Esophagus muscularis mucosa (tissue), 4 donors: ENCODE measurements at regions not wholly inside any gene's neighbourhood (a gene's known extent, or its start where the extent isn't known, plus 50 kb on each side); places are given as distances from the start of the nearest gene placed in this dataset.

Experiments
- DNase-seq: peaks from one replicate; pipeline ENCODE4 v3.0.0-alpha.2; 2017; ENCODE audit errors: extremely low spot score
- H3K27ac ChIP-seq, 4 donors: fragments of 200-600 bp; sonication (generic); replicated peaks in 1 of 4; 1 replicate in 3 of 4; 2 replicates in 1 of 4; pipeline ENCODE4 v1.5.1; 2016 to 2019; ENCODE audit warnings: mild to moderate bottlenecking in 1 of 4
- H3K27me3 ChIP-seq, 4 donors: fragments of 200-600 bp; sonication (generic); one replicate each; pipeline versions ENCODE4 v1.5.1 to v1.6.0; 2016 to 2019
- H3K36me3 ChIP-seq, 4 donors: fragments of 200-600 bp; sonication (generic); one replicate each; pipeline ENCODE4 v1.5.1; 2016 to 2019
- H3K4me1 ChIP-seq, 4 donors: fragments of 200-600 bp; sonication (generic); one replicate each; pipeline ENCODE4 v1.5.1; 2016 to 2019
- H3K4me3 ChIP-seq, 4 donors: fragments of 200-600 bp; sonication (generic); 1 replicate in 2 of 4; 2 replicates in 2 of 4; pipeline ENCODE4 v1.5.1; 2016 to 2019; ENCODE audit warnings: mild to moderate bottlenecking in 4 of 4, moderate library complexity in 1 of 4
- H3K9me3 ChIP-seq, 4 donors: fragments of 200-600 bp; sonication (generic); 1 replicate in 3 of 4; 2 replicates in 1 of 4; pipeline ENCODE4 v1.5.1; 2016 to 2019
- CTCF ChIP-seq, 3 experiments: fragments of 200-600 bp in 2 of 3; fragments of 450-650 bp in 1 of 3; sonication (generic) in 2 of 3; IDR thresholded peaks; one replicate each; pipeline ENCODE4 v1.5.1; 2017 to 2019; ENCODE audit warnings: antibody characterized with exemption in 3 of 3, mild to moderate bottlenecking in 2 of 3, moderate library complexity in 1 of 3
- EP300 ChIP-seq: sonication (generic); formaldehyde crosslinking; IDR thresholded peaks from one replicate; pipeline ENCODE4 v1.6.1; 2017; ENCODE audit warnings: antibody characterized with exemption
- POLR2A ChIP-seq: fragments of 450-650 bp; IDR thresholded peaks from one replicate; pipeline ENCODE4 v1.6.1; 2017; ENCODE audit warnings: antibody characterized with exemption, moderate library complexity, mild to moderate bottlenecking, low read depth
- POLR2AphosphoS5 ChIP-seq, 2 donors: sonication (generic); formaldehyde crosslinking; IDR thresholded peaks; one replicate each; pipeline ENCODE4 v1.6.1; 2017; ENCODE audit warnings: antibody characterized with exemption in 2 of 2
- WGBS: methylation state at CpG from one replicate; pipeline ENCODE4 v1.1.5; 2018; 5-methylcytosine and 5-hydroxymethylcytosine counted together
- intact Hi-C: fragments of 100-400 bp; cut with DNase I; formaldehyde crosslinking; loops from one replicate; pipeline ENCODE4 v1.15.1; 2023

GRCh38 chr4:124952601-124953000 lies 240.1 kb upstream of the ANKRD50 start:
- Histone ChIP-seq H3K9me3 (no peaks in the 10 kb centered on the region), H3K27ac (no peak overlapping the region), H3K4me3 (no peak overlapping the region), H3K4me1 (peaks cover 0 to 11% (median 5%) of the 10 kb centered on the region in 4 donors), H3K27me3 (no peaks in the 10 kb centered on the region), H3K36me3 (no peaks in the 10 kb centered on the region)
- intact Hi-C loops: no loop called here
- no peak for DNase-seq
- TF ChIP-seq EP300: no peak
- TF ChIP-seq POLR2A: no peak
- no peak for TF ChIP-seq CTCF (IDR thresholded peaks at IDR 0.05)

GRCh38 chr4:124948976-124949597 lies 236.6 kb upstream of the ANKRD50 start:
- WGBS: 94% methylated on average over 1 of the region's 1 CpG
- peaks cover 0 to 5% (median 1%) of the 10 kb centered on the region in 4 donors for H3K4me1 ChIP-seq
- no peaks in the 10 kb centered on the region for H3K9me3 ChIP-seq
- H3K36me3 ChIP-seq: no peaks in the 10 kb centered on the region
- no peak for DNase-seq
- intact Hi-C loops: no loop called here
- H3K4me3 ChIP-seq: no peak overlapping the region
- TF ChIP-seq POLR2AphosphoS5 (IDR thresholded peaks at IDR 0.05) (no peak), POLR2A (no peak), CTCF (IDR thresholded peaks at IDR 0.05) (no peak), EP300 (no peak)
- H3K27me3 ChIP-seq: no peaks in the 10 kb centered on the region
- H3K27ac ChIP-seq: no peak overlapping the region

DNA sequence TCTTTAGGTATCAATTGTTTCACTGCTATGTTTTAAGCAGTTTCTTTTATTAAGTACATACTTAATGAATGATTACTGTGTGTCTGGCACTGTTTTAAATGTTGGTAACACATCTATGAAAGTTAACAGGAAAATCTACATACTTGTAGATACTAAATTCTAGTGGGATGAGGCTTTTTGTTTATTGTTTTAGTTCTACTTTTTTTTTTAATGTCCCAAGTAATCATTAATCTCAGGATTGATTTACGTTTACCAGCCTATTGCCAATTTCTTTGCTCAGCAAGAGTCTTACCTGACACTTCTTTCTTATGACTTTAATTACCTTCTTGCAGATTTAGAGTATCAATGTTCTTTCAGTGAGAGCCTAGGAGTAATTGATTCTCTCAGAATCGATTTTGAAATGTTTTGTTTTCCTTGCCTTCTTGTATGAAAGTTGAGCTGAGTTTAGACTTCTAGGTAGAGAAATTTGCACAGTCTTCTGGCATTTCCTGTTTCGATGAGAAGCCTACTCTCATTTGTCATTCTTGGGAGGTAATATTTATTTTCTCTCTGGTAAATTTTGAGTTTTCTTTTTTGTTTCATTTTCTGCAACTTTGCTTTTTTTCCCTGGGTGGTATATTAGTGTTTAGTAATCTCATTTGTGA lies 235.2 kb upstream of the ANKRD50 start:
- intact Hi-C loops: no loop called here
- no peak for TF ChIP-seq POLR2A
- no peak for TF ChIP-seq POLR2AphosphoS5 (IDR thresholded peaks at IDR 0.05)
- TF ChIP-seq CTCF (IDR thresholded peaks at IDR 0.05): no peak
- no peak for TF ChIP-seq EP300

GRCh38 chr4:124946696-124947095 lies 234.2 kb upstream of the ANKRD50 start:
- no peaks in the 10 kb centered on the region for H3K4me1 ChIP-seq
- 42% methylated on average over 2 of the region's 2 CpGs for WGBS
- intact Hi-C loops: no loop called here
- no peaks in the 10 kb centered on the region for H3K9me3 ChIP-seq
- H3K27ac ChIP-seq: no peak overlapping the region
- H3K4me3 ChIP-seq: no peak overlapping the region
- H3K27me3 ChIP-seq: no peaks in the 10 kb centered on the region
- no peak for TF ChIP-seq POLR2A
- TF ChIP-seq POLR2AphosphoS5 (IDR thresholded peaks at IDR 0.05): no peak
- TF ChIP-seq CTCF (IDR thresholded peaks at IDR 0.05): no peak
- no peak for TF ChIP-seq EP300
- H3K36me3 ChIP-seq: no peaks in the 10 kb centered on the region
- no peak for DNase-seq

More for the DNA sequence above, 235.2 kb upstream of the ANKRD50 start:
- Histone ChIP-seq H3K4me3 (no peak overlapping the region), H3K27me3 (no peaks in the 10 kb centered on the region), H3K4me1 (no peaks in the 10 kb centered on the region), H3K9me3 (no peaks in the 10 kb centered on the region), H3K36me3 (no peaks in the 10 kb centered on the region), H3K27ac (no peak overlapping the region)
- 62% methylated on average over 3 of the region's 3 CpGs for WGBS
- no peak for DNase-seq
